ENCODE measurements at regions not wholly inside any gene's neighbourhood (a gene's known extent, or its start where the extent isn't known, plus 50 kb on each side); places are given as distances from the start of the nearest gene placed in this dataset.

GRCh38 chr1:117812869-117813511 is 116.4 kb downstream of the GDAP2 start:
- Histone ChIP-seq H3K27me3 (ENCODE audit: insufficient read depth, low read depth) (no peaks in the 10 kb centered on the region), H3K79me2 (ENCODE audit: insufficient read depth, low read depth) (no peaks in the 10 kb centered on the region), H3K4me2 (no peak overlapping the region), H3K36me3 (ENCODE audit: insufficient read depth) (no peaks in the 10 kb centered on the region), H3K9ac (no peak overlapping the region), H3K4me1 (ENCODE audit: low read depth, poor library complexity, severe bottlenecking) (peaks cover 3% of the 10 kb centered on the region), H2AFZ (ENCODE audit: low read depth) (no peak overlapping the region), H3K27ac (no peak overlapping the region), H4K20me1 (ENCODE audit: insufficient read depth) (no peaks in the 10 kb centered on the region), H3K4me3 (IDR thresholded peaks at IDR 0.05; ENCODE audit: insufficient read depth, low read depth, low read length) (no peak overlapping the region)
- no peak for TF ChIP-seq CTCF (conservative IDR thresholded peaks at IDR 0.05; ENCODE audit: low read depth, low read length)
